ENCODE measurements at regions not wholly inside any gene's neighbourhood (a gene's known extent, or its start where the extent isn't known, plus 50 kb on each side); places are given as distances from the start of the nearest gene placed in this dataset.

DNA sequence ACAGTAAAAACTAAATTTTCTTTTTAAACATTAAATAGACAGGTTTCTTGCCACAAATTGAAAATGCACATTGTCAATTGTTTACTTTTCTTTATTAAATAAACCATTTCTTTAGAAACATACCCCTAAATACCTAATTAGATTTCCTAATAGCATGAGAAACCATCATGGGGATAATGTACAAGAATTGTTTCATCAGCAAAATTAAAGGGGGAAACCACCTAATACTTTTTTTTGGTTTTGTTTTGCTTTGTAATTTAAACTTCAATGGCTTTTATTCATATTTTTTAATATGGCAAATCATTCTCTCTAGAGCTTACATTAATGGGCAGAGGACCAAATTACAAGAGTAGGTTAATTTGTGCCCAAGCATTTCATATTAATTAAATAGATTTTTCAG, 987.9 kb downstream of the EPHA7 start:
- TF ChIP-seq, protein P1, sequence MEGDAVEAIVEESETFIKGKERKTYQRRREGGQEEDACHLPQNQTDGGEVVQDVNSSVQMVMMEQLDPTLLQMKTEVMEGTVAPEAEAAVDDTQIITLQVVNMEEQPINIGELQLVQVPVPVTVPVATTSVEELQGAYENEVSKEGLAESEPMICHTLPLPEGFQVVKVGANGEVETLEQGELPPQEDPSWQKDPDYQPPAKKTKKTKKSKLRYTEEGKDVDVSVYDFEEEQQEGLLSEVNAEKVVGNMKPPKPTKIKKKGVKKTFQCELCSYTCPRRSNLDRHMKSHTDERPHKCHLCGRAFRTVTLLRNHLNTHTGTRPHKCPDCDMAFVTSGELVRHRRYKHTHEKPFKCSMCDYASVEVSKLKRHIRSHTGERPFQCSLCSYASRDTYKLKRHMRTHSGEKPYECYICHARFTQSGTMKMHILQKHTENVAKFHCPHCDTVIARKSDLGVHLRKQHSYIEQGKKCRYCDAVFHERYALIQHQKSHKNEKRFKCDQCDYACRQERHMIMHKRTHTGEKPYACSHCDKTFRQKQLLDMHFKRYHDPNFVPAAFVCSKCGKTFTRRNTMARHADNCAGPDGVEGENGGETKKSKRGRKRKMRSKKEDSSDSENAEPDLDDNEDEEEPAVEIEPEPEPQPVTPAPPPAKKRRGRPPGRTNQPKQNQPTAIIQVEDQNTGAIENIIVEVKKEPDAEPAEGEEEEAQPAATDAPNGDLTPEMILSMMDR (IDR thresholded peaks at IDR 0.05; ENCODE audit: low read depth, low read length): no peak
- no peak for TF ChIP-seq EZH2phosphoT487 (IDR thresholded peaks at IDR 0.05; ENCODE audit: low read depth)

Measured in OCI-LY3 (cell line).